ENCODE measurements at regions not wholly inside any gene's neighbourhood (a gene's known extent, or its start where the extent isn't known, plus 50 kb on each side); places are given as distances from the start of the nearest gene placed in this dataset.

DNA sequence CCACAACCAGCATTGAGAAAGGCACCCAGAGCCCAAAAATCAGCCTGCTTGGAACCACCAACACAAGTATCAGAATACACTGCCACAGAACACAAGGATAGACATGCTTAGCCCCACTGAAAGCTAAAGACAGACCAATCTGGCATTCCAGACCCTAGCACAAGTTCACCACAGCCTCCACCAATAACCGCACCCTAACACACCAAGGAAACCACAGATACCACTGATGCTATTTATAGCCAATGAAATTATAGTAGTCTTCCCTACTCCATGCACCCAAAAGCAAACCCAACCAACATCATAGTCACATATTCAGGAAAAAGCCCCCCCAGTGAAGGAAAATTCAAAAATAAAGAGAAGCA, 83.9 kb upstream of the STT3B start:
- H3K27me3 ChIP-seq (ENCODE audit: control insufficient read depth, insufficient read depth, low read length) = no peaks in the 10 kb centered on the region
- no peaks in the 10 kb centered on the region for H3K79me2 ChIP-seq
- H3K27ac ChIP-seq = no peak overlapping the region
- H3K4me3 ChIP-seq (ENCODE audit: low read depth, low read length) = no peak overlapping the region
- peaks cover 4% of the 10 kb centered on the region for H3K9me3 ChIP-seq (ENCODE audit: control insufficient read depth, low read length)
- TF ChIP-seq, protein P1, sequence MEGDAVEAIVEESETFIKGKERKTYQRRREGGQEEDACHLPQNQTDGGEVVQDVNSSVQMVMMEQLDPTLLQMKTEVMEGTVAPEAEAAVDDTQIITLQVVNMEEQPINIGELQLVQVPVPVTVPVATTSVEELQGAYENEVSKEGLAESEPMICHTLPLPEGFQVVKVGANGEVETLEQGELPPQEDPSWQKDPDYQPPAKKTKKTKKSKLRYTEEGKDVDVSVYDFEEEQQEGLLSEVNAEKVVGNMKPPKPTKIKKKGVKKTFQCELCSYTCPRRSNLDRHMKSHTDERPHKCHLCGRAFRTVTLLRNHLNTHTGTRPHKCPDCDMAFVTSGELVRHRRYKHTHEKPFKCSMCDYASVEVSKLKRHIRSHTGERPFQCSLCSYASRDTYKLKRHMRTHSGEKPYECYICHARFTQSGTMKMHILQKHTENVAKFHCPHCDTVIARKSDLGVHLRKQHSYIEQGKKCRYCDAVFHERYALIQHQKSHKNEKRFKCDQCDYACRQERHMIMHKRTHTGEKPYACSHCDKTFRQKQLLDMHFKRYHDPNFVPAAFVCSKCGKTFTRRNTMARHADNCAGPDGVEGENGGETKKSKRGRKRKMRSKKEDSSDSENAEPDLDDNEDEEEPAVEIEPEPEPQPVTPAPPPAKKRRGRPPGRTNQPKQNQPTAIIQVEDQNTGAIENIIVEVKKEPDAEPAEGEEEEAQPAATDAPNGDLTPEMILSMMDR (IDR thresholded peaks at IDR 0.05) = no peak
- H3K36me3 ChIP-seq (ENCODE audit: control insufficient read depth, insufficient read depth, low read length) = peaks cover 5% of the 10 kb centered on the region
- H3K4me2 ChIP-seq (ENCODE audit: low read length) = no peak overlapping the region
- H2AFZ ChIP-seq = no peak overlapping the region
- H3K9ac ChIP-seq = no peak overlapping the region
- H3K4me1 ChIP-seq = peaks cover 38% of the 10 kb centered on the region

- Histone ChIP-seq H3K27ac (no peak overlapping the region), H3K4me1 (peaks cover 33% of the 10 kb centered on the region), H3K9me3 (ENCODE audit: control insufficient read depth, low read length) (peaks cover 4% of the 10 kb centered on the region), H3K4me3 (ENCODE audit: low read depth, low read length) (no peak overlapping the region), H3K79me2 (no peaks in the 10 kb centered on the region), H3K36me3 (ENCODE audit: control insufficient read depth, insufficient read depth, low read length) (peaks cover 5% of the 10 kb centered on the region), H3K4me2 (ENCODE audit: low read length) (no peak overlapping the region), H2AFZ (no peak overlapping the region), H3K9ac (no peak overlapping the region), H3K27me3 (ENCODE audit: control insufficient read depth, insufficient read depth, low read length) (no peaks in the 10 kb centered on the region)
- TF ChIP-seq, protein P1 (IDR thresholded peaks at IDR 0.05) = no peak
These were observed 83.4 kb upstream of the STT3B start for GRCh38 chr3:31449318-31449717.

- Histone ChIP-seq H3K79me2 (no peaks in the 10 kb centered on the region), H3K27ac (no peak overlapping the region), H3K27me3 (ENCODE audit: control insufficient read depth, insufficient read depth, low read length) (no peaks in the 10 kb centered on the region), H3K9ac (no peak overlapping the region), H3K9me3 (ENCODE audit: control insufficient read depth, low read length) (peaks cover 4% of the 10 kb centered on the region), H3K4me3 (ENCODE audit: low read depth, low read length) (no peak overlapping the region), H2AFZ (no peak overlapping the region), H3K4me1 (peaks cover 25% of the 10 kb centered on the region), H3K36me3 (ENCODE audit: control insufficient read depth, insufficient read depth, low read length) (peaks cover 5% of the 10 kb centered on the region), H3K4me2 (ENCODE audit: low read length) (no peak overlapping the region)
- TF ChIP-seq, protein P1 (IDR thresholded peaks at IDR 0.05) = no peak
These were observed 82.4 kb upstream of the STT3B start for GRCh38 chr3:31450345-31450744.

DNA sequence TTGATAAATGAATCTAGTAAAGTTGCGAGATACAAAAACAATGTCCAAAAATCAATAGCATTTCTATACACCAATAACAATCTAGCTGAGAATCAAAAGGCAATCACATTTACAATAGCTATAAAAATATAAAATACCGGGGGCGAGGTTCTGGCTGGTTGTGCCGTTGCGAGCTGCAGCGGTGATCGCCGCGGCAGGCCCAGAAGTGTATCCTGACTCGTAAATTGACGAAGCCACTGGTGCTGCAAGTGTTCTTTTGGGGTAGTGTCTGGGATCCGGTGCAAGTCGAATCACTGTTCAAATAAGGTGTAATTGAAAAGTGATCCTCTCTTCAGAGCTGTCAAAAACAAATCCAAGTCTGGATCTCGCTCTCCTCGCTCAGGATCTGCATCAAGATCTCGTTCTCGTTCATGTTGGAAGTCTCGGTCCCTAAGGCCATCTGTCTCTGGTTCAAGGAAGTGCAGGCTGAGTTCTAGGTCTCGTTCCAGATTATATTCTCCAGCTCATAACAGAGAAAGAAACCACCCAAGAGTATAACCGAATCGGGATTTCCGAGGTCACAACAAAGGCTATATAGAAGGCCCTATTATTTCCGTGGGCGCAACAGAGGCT, 80.1 kb upstream of the STT3B start:
- Histone ChIP-seq H3K27ac (no peak overlapping the region), H3K27me3 (ENCODE audit: control insufficient read depth, insufficient read depth, low read length) (no peaks in the 10 kb centered on the region), H3K36me3 (ENCODE audit: control insufficient read depth, insufficient read depth, low read length) (peaks cover 5% of the 10 kb centered on the region), H3K4me3 (ENCODE audit: low read depth, low read length) (no peak overlapping the region), H3K4me1 (peaks cover 8% of the 10 kb centered on the region), H3K9ac (no peak overlapping the region), H3K4me2 (ENCODE audit: low read length) (no peak overlapping the region), H3K9me3 (ENCODE audit: control insufficient read depth, low read length) (peaks cover 4% of the 10 kb centered on the region), H3K79me2 (no peaks in the 10 kb centered on the region), H2AFZ (no peak overlapping the region)
- TF ChIP-seq, protein P1 (IDR thresholded peaks at IDR 0.05) = no peak

DNA sequence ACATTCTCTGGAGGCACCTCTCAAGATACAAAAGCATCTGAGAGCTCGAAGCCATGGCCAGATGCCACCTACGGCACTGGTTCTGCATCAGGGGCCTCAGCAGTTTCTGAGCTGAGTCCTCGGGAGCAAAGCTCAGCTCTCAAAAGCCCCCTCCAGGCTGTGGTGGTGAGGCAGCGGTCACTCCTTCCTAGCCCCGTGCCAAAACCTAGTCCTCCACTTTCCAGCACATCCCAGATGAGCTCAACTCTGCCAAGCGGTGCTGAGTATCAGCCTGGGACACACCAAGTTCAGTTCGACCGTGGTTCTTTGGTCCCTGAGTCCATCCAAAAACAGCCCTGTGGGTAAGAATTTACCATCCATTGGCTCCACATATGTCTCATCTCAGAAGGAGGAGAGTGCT, 79.3 kb upstream of the STT3B start:
- no peak overlapping the region for H3K9ac ChIP-seq
- H3K27ac ChIP-seq = no peak overlapping the region
- H3K27me3 ChIP-seq (ENCODE audit: control insufficient read depth, insufficient read depth, low read length) = no peaks in the 10 kb centered on the region
- TF ChIP-seq, protein P1 (IDR thresholded peaks at IDR 0.05) = no peak
- H3K9me3 ChIP-seq (ENCODE audit: control insufficient read depth, low read length) = peaks cover 4% of the 10 kb centered on the region
- no peak overlapping the region for H3K4me2 ChIP-seq (ENCODE audit: low read length)
- peaks cover under 1% of the 10 kb centered on the region for H3K4me1 ChIP-seq
- no peak overlapping the region for H3K4me3 ChIP-seq (ENCODE audit: low read depth, low read length)
- H3K79me2 ChIP-seq = no peaks in the 10 kb centered on the region
- peaks cover 5% of the 10 kb centered on the region for H3K36me3 ChIP-seq (ENCODE audit: control insufficient read depth, insufficient read depth, low read length)
- H2AFZ ChIP-seq = no peak overlapping the region

Measured in parathyroid adenoma (tissue), 2 donors.